Activated T-cell treated with anti-CD3 and anti-CD28 coated beads, Interleukin-2, amount 50 U/mL, for 72 hours (primary cell): ENCODE measurements at regions not wholly inside any gene's neighbourhood (a gene's known extent, or its start where the extent isn't known, plus 50 kb on each side); places are given as distances from the start of the nearest gene placed in this dataset.

Source experiments
- ATAC-seq, 2 donors: fragments of 150-1000 bp; cut with Tn5 transposase; replicated peaks in 1 of 2; 2 replicates each; pipeline ENCODE4 v1.10.0; 2021; ENCODE audit warnings: moderate library complexity in 2 of 2, mild to moderate bottlenecking in 1 of 2
- DNase-seq, 2 donors: peaks; one replicate each; pipeline ENCODE4 v3.0.0; 2021 to 2022; ENCODE audit warnings: mixed read lengths in 1 of 2
- H3K27ac Mint-ChIP-seq: one replicate; pipeline ENCODE4 v1.8.0; 2022; ENCODE audit warnings: mild to moderate bottlenecking, moderate library complexity, mixed read lengths
- H3K27me3 Mint-ChIP-seq: one replicate; pipeline ENCODE4 v1.8.0; 2022; ENCODE audit warnings: low read depth, mixed read lengths
- H3K36me3 Mint-ChIP-seq, 2 donors: one replicate each; pipeline ENCODE4 v1.8.0; 2022; ENCODE audit warnings: mixed read lengths in 2 of 2, mild to moderate bottlenecking in 1 of 2; ENCODE audit not compliant: insufficient read depth in 2 of 2
- H3K4me1 Mint-ChIP-seq: one replicate; pipeline ENCODE4 v1.8.0; 2022; ENCODE audit warnings: low read depth, mixed read lengths
- H3K4me3 Mint-ChIP-seq, 2 donors: one replicate each; pipeline ENCODE4 v1.8.0; 2022; ENCODE audit warnings: mild to moderate bottlenecking in 2 of 2, mixed read lengths in 2 of 2, moderate library complexity in 2 of 2
- H3K9me3 Mint-ChIP-seq, 2 donors: one replicate each; pipeline ENCODE4 v1.8.0; 2022; ENCODE audit warnings: mixed read lengths in 2 of 2

DNA sequence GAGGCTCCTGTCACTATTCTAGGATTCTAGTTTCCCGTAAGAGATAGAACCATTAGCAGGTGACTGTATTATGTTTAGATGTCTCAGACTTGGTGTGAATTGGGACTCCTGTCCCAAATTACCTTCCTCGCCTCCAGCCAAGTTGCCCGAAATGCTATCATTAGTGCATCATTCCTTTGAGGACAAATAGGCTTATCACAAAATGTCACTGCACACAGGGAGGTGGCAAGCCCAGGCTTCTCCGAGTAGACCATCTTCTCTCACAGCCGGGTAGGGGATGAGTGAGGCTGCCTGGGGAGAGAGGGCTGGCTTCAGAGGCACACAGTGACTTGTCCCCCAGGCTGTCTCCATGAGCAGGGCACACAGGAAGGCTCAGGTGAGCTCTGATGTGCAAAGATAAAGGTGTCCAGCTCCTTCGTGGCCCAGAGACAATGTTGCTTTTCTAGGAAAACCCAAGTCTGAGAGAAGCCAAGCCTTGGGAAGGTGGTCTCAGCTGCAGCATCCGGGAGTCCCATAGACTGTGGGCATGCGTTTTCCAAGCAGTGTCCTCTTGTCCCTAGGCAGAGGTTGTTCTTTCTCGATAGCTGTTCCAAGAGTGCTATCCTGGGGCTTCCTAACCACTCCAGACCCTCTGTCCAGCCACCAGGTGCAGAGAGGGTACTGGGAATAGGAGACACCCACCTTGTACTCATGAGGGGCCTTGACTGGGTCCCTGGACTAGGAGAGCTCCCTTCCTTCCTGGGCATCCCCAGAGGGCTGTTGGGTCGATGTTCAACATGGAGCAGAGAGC is 163.1 kb upstream of the TSHZ3 start:
- H3K9me3 Mint-ChIP-seq = peaks cover 0 to 2% of the 10 kb centered on the region in 2 donors

DNA sequence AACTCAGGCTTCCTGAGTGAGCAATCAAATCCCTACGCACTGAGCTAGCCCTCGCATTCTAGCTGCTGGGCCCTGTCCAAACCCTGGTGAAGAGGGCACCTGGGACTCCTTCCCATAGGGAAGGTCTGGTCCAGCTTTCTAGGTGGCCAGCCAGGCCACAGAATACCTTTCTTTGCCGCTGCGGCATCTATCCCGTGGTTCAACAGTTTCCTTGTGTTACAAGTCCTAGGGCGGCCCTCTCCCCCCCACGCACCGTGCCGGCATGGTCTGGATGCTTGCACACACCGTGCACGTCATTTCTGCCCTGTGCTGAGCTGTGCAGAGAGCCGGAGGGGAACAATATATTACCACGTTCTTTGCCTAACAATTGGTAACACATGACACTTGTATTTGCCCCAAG is 164.6 kb upstream of the TSHZ3 start:
- no peak overlapping the region for H3K27ac Mint-ChIP-seq
- DNase-seq (no peak), ATAC-seq (no peak)
- H3K4me1 Mint-ChIP-seq = no peaks in the 10 kb centered on the region
- H3K9me3 Mint-ChIP-seq = peaks cover 1% of the 10 kb centered on the region in 2 donors
- no peak overlapping the region for H3K4me3 Mint-ChIP-seq
- H3K36me3 Mint-ChIP-seq = no peaks in the 10 kb centered on the region
- H3K27me3 Mint-ChIP-seq = no peaks in the 10 kb centered on the region

More for the DNA sequence above, 163.1 kb upstream of the TSHZ3 start:
- no peak for ATAC-seq
- Mint-ChIP-seq H3K4me3 (no peak overlapping the region), H3K4me1 (no peaks in the 10 kb centered on the region), H3K27me3 (no peaks in the 10 kb centered on the region), H3K36me3 (no peaks in the 10 kb centered on the region), H3K27ac (no peak overlapping the region)
- no peak for DNase-seq

DNA sequence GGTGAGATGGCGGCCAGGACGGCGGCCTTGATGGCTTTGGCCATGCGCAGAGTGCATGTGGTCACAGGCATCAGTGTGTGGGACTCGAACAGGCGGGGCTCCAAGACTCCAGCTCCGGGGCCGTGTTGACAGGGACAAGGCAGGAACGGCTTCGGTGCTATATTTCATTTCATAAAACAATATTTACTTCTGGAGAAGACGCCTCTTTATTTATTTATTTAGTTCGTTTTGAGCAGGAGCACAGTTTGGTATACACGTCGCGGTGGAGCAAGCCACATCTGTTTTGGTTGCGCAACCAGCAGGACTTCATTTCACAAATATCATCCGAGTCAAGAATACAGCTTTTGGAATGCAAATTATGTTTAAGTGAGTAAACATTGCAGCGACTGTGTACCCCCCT is 166.7 kb upstream of the TSHZ3 start:
- ATAC-seq = no peak
- Mint-ChIP-seq H3K9me3 (peaks cover 1 to 3% of the 10 kb centered on the region in 2 donors), H3K4me1 (no peaks in the 10 kb centered on the region), H3K27ac (no peak overlapping the region), H3K36me3 (no peaks in the 10 kb centered on the region), H3K27me3 (no peaks in the 10 kb centered on the region), H3K4me3 (no peak overlapping the region)
- no peak for DNase-seq

DNA sequence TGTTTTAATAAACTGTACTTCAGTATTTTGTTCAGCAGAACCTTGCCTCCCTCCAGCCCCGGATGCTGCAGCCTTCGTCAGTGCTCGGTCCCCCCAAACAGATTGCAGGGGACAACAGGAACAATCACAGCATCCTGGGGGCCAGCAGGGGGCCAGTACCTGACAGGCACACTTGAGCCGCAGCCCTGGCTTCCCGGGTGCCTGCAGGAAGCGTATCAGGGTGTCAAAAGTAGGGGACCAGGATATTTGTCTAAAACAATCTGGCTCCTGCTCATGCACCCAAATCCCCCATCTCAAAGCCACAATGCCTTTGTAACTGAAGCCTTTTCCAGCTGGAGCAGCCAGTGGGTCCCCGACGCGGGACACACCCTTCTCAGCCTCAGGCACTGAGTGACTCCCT is 167.5 kb upstream of the TSHZ3 start:
- Mint-ChIP-seq H3K36me3 (no peaks in the 10 kb centered on the region), H3K27ac (no peak overlapping the region), H3K4me3 (no peak overlapping the region), H3K4me1 (no peaks in the 10 kb centered on the region), H3K27me3 (no peaks in the 10 kb centered on the region), H3K9me3 (peaks cover 2 to 3% of the 10 kb centered on the region in 2 donors)
- no peak for ATAC-seq
- no peak for DNase-seq

DNA sequence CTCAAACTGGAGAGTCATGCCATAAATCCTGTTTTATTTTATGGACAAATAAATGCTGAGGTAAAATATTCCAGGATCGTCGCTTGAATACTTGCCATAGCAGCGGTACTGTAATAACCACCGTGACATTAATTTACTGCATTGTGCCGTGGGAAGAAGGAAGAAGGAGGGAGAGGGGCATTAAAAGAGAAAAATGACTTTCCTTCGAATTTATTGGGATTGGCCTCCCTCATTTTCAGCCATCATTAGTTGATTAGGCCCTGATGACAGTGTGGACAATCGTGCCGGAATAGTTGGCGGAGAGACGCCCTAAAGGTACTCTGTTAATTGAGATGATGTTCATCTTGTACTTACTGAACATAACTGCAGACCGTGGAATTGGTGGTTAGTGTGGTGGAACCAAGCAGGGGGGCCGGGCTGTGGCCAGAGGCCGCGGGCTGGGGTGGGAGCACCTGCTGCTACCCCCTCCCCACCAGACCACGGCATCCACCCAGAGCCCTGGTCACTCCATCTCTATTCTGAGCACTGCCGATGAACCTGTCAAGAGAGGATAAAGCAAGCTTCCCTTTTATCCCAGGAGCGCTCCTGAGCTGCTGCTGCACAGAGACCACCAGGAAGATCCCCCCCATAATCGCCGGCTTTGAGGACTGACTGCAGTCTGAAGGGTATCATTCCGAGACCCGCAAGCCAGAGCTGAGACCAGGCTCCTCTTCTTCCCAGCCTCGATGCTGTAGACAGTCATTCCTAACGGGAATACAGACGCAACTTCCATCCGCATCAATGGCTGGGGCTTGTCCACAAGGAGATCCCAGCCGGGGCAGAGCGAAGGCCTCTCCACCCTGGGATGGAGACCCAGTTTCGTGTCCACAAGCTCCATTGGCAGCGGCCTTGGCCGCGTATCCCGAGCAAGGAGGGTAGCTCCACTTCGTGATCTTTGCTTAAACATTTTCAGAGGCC is 168.3 kb upstream of the TSHZ3 start:
- Mint-ChIP-seq H3K4me3 (no peak overlapping the region), H3K4me1 (no peaks in the 10 kb centered on the region), H3K27ac (no peak overlapping the region), H3K9me3 (peaks cover 2 to 3% of the 10 kb centered on the region in 2 donors), H3K36me3 (no peaks in the 10 kb centered on the region), H3K27me3 (no peaks in the 10 kb centered on the region)
- ATAC-seq = no peak
- DNase-seq = no peak

DNA sequence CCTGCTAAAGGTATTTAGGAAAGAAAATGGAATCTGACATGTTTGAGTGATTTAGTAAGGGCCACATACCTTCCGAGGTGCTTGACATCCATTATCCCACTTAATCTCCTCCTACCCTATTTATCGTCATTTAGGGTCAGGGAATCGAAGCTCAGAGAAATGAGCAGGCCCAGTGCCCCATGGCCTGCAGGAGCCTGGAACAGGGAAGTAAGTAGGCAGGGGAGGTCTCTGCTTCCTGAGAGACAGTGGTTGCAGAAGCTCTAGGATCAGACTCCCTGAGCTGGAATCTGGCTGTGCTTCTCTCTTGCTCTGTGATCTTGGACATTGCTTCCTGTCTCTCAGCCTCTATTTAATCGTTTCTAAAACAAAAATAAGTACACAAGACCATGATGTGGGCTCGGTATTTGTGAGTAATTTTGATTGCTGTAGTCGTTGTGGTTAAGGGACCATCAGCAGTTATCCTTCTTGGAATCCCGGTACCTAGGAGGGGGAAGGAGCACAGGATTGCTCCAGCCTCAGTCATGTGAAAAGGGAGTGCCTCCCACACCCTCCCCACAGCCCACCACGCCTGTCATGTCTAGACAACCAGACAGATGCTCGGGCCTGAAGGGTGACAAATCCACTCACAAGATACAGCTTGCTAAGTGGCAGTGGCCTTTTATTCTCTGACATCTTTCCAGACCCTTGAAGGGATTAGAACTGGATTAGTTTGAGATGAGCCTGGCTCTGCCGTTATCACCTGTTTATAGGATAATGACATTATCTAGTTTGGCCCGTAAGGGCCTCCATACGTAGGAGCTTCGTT is 169.2 kb upstream of the TSHZ3 start:
- Mint-ChIP-seq H3K27me3 (no peaks in the 10 kb centered on the region), H3K4me3 (no peak overlapping the region), H3K36me3 (no peaks in the 10 kb centered on the region), H3K9me3 (peaks cover 2 to 3% of the 10 kb centered on the region in 2 donors), H3K27ac (no peak overlapping the region), H3K4me1 (no peaks in the 10 kb centered on the region)
- DNase-seq (no peak), ATAC-seq (no peak)

DNA sequence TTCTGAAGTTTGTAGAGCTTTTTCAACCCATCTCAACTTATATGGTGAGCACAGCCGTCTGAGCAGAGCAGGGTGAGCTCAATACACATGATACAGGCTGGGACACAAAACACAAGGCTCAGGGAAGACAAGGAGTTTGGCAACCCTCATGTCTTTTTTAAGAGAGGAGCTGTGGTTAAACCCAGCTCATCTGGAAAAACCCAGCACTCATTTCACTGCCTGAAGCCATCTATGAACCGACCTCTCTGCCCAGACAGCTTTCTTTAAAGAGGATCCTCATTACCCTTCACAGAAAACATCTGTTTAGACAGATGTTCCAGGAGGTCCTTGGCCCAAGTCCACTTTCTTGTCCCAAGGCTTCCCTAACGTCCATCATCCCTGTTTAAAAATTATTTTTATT is 170.0 kb upstream of the TSHZ3 start:
- Mint-ChIP-seq H3K4me1 (no peaks in the 10 kb centered on the region), H3K27ac (no peak overlapping the region), H3K27me3 (no peaks in the 10 kb centered on the region), H3K4me3 (no peak overlapping the region), H3K9me3 (peaks cover 2 to 3% of the 10 kb centered on the region in 2 donors), H3K36me3 (no peaks in the 10 kb centered on the region)
- DNase-seq = no peak
- no peak for ATAC-seq

DNA sequence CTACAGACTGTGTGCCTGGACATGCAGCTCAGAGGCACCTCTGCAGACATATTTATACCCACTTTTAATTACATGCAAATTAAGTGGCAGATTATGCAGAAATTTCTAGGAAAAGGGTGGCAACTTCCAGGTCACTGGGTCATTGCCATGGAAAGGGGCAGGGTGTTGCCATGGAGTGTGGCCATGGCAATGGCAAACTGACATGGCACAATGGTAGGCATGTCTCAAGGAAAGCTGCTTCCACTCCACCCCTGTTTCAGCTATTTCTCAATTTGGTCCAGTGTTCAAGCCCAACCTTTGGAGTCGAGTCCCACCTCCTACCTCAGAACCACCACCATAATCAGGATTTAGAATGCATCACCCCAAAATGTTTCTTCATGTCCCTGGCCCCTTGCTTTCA is 170.7 kb upstream of the TSHZ3 start:
- Mint-ChIP-seq H3K36me3 (no peaks in the 10 kb centered on the region), H3K4me3 (no peak overlapping the region), H3K9me3 (peaks cover 4 to 5% of the 10 kb centered on the region in 2 donors), H3K4me1 (no peaks in the 10 kb centered on the region), H3K27me3 (no peaks in the 10 kb centered on the region), H3K27ac (no peak overlapping the region)
- DNase-seq (no peak), ATAC-seq (no peak)

DNA sequence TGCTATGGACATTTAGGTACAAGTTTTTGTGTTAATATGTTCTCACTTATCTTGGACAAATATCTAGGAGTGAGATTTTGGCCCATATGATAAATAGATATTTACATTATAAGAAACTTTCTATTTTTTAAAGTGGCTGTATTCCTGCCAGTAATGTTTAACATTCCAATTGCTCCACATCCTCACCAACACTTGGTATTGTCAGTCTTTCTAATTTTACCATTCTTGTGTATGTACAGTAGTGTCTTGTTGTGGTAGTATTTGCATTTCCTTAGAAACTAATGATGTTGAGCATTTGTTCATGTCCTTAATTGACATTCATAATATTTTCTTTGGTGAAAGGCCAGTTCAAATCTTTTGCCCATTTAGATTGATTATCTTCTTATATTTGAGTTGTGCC is 171.4 kb upstream of the TSHZ3 start:
- Mint-ChIP-seq H3K4me1 (no peaks in the 10 kb centered on the region), H3K27me3 (no peaks in the 10 kb centered on the region), H3K36me3 (peaks cover 2 to 3% of the 10 kb centered on the region in 2 donors), H3K4me3 (no peak overlapping the region), H3K9me3 (peaks cover 6 to 7% of the 10 kb centered on the region in 2 donors), H3K27ac (no peak overlapping the region)
- ATAC-seq (no peak), DNase-seq (no peak)

DNA sequence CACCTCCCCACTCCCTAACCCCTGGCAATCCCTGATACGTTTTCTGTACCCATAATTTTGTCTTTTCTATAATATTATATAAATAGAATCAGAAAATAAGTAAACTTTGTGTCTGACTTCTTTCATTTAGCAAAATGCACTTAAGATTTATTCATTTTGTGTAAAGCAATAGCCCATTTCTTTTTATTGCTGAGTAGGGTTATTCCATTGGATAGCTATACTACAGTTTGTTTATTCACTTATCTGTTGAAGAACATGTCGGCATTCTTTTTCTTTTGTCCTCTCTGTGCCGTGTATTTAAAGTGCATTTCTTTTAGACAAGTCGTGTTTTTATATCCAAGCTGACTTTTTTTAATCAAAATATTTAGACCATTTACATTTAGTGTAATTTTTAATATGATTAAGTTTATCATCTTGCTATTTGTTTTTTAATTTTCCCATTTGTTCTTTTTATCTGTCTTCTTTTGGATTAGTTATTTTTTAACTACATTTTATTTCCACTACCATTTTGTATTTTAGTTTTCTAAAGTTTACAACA is 176.4 kb upstream of the TSHZ3 start:
- DNase-seq (no peak), ATAC-seq (no peak)
- Mint-ChIP-seq H3K4me1 (no peaks in the 10 kb centered on the region), H3K36me3 (peaks cover 4 to 14% of the 10 kb centered on the region in 2 donors), H3K27me3 (no peaks in the 10 kb centered on the region), H3K4me3 (no peak overlapping the region), H3K9me3 (peaks cover 6 to 8% of the 10 kb centered on the region in 2 donors), H3K27ac (no peak overlapping the region)

DNA sequence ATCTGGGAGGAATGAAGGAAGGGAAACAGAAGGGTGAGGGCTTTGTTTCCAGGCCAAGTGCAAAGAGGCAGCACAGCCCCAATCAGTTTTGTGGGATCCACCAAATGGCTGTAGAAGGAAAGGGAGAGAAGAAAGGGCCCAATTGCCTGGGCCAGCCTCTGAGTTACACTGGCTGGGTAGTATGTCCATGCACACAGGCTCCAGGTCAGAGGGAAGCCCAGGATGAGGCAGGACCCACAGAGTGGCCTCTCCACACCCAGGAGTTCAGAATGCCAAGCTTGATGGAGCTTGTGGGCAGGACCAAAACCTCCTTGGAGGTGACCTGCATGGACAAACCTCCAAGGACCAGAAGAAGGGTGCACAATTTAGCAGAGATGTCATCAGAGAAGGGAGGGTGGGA is 178.2 kb upstream of the TSHZ3 start:
- H3K9me3 Mint-ChIP-seq = peaks cover 5 to 8% of the 10 kb centered on the region in 2 donors

DNA sequence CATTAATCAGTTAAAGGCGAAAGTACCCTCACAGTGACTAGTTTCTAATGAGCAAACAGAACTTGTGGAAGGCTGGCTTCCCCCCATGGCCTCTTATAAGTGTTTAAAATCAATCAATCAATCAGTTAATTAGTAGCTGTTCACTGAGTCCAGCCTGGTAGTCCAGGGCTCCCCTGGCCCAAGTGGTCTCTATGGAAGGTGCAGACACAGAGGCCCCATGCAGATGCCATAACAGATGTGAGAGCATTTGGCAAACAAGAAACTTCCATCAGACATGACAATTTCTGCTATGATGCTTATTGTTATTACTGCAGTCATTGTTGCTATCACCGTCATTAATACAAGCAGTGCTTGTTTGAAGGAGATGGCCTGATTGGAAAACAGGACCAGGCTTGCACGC is 179.0 kb upstream of the TSHZ3 start:
- ATAC-seq (no peak), DNase-seq (no peak)
- Mint-ChIP-seq H3K4me1 (no peaks in the 10 kb centered on the region), H3K9me3 (peaks cover 5 to 8% of the 10 kb centered on the region in 2 donors), H3K27ac (no peak overlapping the region), H3K4me3 (no peak overlapping the region), H3K27me3 (peaks cover 6% of the 10 kb centered on the region), H3K36me3 (peaks cover 4 to 14% of the 10 kb centered on the region in 2 donors)

More for the DNA sequence above, 178.2 kb upstream of the TSHZ3 start:
- H3K4me3 Mint-ChIP-seq = no peak overlapping the region
- peaks cover 4 to 14% of the 10 kb centered on the region in 2 donors for H3K36me3 Mint-ChIP-seq
- ATAC-seq (no peak), DNase-seq (no peak)
- H3K27me3 Mint-ChIP-seq = peaks cover 6% of the 10 kb centered on the region
- no peak overlapping the region for H3K27ac Mint-ChIP-seq
- H3K4me1 Mint-ChIP-seq = no peaks in the 10 kb centered on the region
